HCT116 (cell line): ENCODE measurements at regions not wholly inside any gene's neighbourhood (a gene's known extent, or its start where the extent isn't known, plus 50 kb on each side); places are given as distances from the start of the nearest gene placed in this dataset.

Source experiments
- ATAC-seq: fragments of 200-7000 bp; cut with Tn5 transposase; 2 replicates; pipeline ENCODE4 v1.9.1; 2020; ENCODE audit warnings: mild to moderate bottlenecking, moderate library complexity
- BruUV-seq: library from RNA; stranded (reverse); fragments of 400-500 nt; replicated peaks from 2 replicates; lab custom pipeline; 2021; lab: Mats Ljungman, UMichigan
- CTCF ChIA-PET: fragments of 300-600 bp; sonication (Branson Sonifier 250); formaldehyde crosslinking; loops from one replicate; lab custom pipeline; 2021; ENCODE audit warnings: antibody characterized with exemption; lab: Charles Lee
- POLR2A ChIA-PET: fragments of 300-600, 350-600 bp; sonication (Branson Sonifier 250); formaldehyde crosslinking; loops from one replicate; lab custom pipeline; 2021; ENCODE audit warnings: antibody characterized with exemption; lab: Charles Lee
- RAD21 ChIA-PET, 2 experiments: fragments of 300-600 bp; sonication (Branson Sonifier 250); formaldehyde crosslinking; loops; one replicate each; lab custom pipeline; 2023; ENCODE audit warnings: low total read pairs in 2 of 2; ENCODE audit not compliant: uncharacterized antibody in 2 of 2, unreplicated experiment in 2 of 2, low non-redundant PET in 1 of 2; lab: Charles Lee
- DNase-seq: peaks from one replicate; pipeline ENCODE4 v3.0.0-alpha.2; 2010; ENCODE audit warnings: low read depth, low spot score
- H2AFZ ChIP-seq: fragments of 200-600 bp; shearing (Covaris generic), sonication (generic); 2 replicates; pipeline ENCODE4 v1.6.1; 2017; ENCODE audit warnings: low read depth, mixed run types, mixed read lengths, antibody characterized with exemption, low read length; ENCODE audit not compliant: poor library complexity, severe bottlenecking
- H3K27ac ChIP-seq: 2 replicates; pipeline ENCODE4 v1.5.1; 2012; ENCODE audit warnings: low read depth, low read length
- H3K27me3 ChIP-seq: fragments of 200-600 bp; sonication (generic); 2 replicates; pipeline ENCODE4 v1.6.1; 2016; ENCODE audit warnings: mixed run types, low read length, mixed read lengths; ENCODE audit not compliant: insufficient read depth
- H3K36me3 ChIP-seq, 2 experiments: fragments of 200-500 bp in 1 of 2; fragments of 200-600 bp in 1 of 2; sonication (Bioruptor generic) in 1 of 2; sonication (generic) in 1 of 2; 2 replicates each; pipeline versions ENCODE4 v1.5.1 to v1.6.1; 2014 to 2016; ENCODE audit warnings: low read length in 2 of 2, inconsistent platforms in 1 of 2, mixed read lengths in 1 of 2, mixed run types in 1 of 2; ENCODE audit not compliant: insufficient read depth in 2 of 2, control insufficient read depth in 1 of 2
- H3K4me1 ChIP-seq, 2 experiments: fragments of 200-600 bp in 1 of 2; sonication (generic) in 1 of 2; 2 replicates each; pipeline versions ENCODE4 v1.5.1 to v1.6.1; 2012 to 2017; ENCODE audit warnings: low read length in 2 of 2, inconsistent platforms in 1 of 2, mild to moderate bottlenecking in 1 of 2, mixed read lengths in 1 of 2, mixed run types in 1 of 2, moderate library complexity in 1 of 2; ENCODE audit not compliant: insufficient read depth in 2 of 2, control insufficient read depth in 1 of 2
- H3K4me2 ChIP-seq: fragments of 200-600 bp; sonication (generic); 2 replicates; pipeline ENCODE4 v1.6.1; 2017; ENCODE audit warnings: mixed run types, low read length, mixed read lengths
- H3K4me3 ChIP-seq, 2 experiments: fragments of 200-600 bp in 1 of 2; sonication (generic) in 1 of 2; replicated peaks in 1 of 2; 2 replicates each; pipeline ENCODE4 v1.5.1; 2011 to 2016; ENCODE audit warnings: low read length in 2 of 2, control low read depth in 1 of 2, low read depth in 1 of 2, mild to moderate bottlenecking in 1 of 2, mixed read lengths in 1 of 2, mixed run types in 1 of 2
- H3K79me2 ChIP-seq: fragments of 200-600 bp; sonication (generic); 2 replicates; pipeline ENCODE4 v1.6.1; 2017; ENCODE audit warnings: mild to moderate bottlenecking, mixed run types, low read length, moderate library complexity, mixed read lengths; ENCODE audit not compliant: insufficient read depth
- H3K9ac ChIP-seq: fragments of 200-600 bp; sonication (generic); 2 replicates; pipeline ENCODE4 v1.6.1; 2016; ENCODE audit warnings: low read length, mixed read lengths
- H3K9me2 ChIP-seq: fragments of 200-600 bp; sonication (generic), shearing (Covaris generic); 2 replicates; pipeline ENCODE4 v1.6.1; 2017; ENCODE audit warnings: mixed run types, mild to moderate bottlenecking, moderate library complexity; ENCODE audit not compliant: insufficient read depth
- H3K9me3 ChIP-seq, 2 experiments: fragments of 200-500 bp in 1 of 2; fragments of 200-600 bp in 1 of 2; sonication (Bioruptor generic) in 1 of 2; sonication (generic) in 1 of 2; 2 replicates each; pipeline ENCODE4 v1.6.1; 2014 to 2017; ENCODE audit warnings: low read length in 2 of 2, mixed read lengths in 2 of 2, inconsistent platforms in 1 of 2, low read depth in 1 of 2, mild to moderate bottlenecking in 1 of 2, mixed run types in 1 of 2, moderate library complexity in 1 of 2; ENCODE audit not compliant: control insufficient read depth in 1 of 2, insufficient read depth in 1 of 2
- H4K20me1 ChIP-seq: fragments of 200-600 bp; sonication (generic), shearing (Covaris generic); 2 replicates; pipeline ENCODE4 v1.6.1; 2017; ENCODE audit warnings: mixed run types, mild to moderate bottlenecking, moderate library complexity; ENCODE audit not compliant: insufficient read depth
- CTCF ChIP-seq, 3 experiments: fragments of 200-600 bp in 1 of 3; sonication (generic) in 1 of 3; IDR thresholded peaks in 2 of 3; conservative IDR thresholded peaks in 1 of 3; 2 replicates each; pipeline ENCODE4 v1.5.1; 2012 to 2017; ENCODE audit warnings: low read depth in 2 of 3, low read length in 2 of 3, antibody characterized with exemption in 1 of 3, borderline replicate concordance in 1 of 3, control low read depth in 1 of 3, mild to moderate bottlenecking in 1 of 3, mixed read lengths in 1 of 3, mixed run types in 1 of 3, moderate library complexity in 1 of 3; ENCODE audit not compliant: insufficient read depth in 1 of 3
- EGR1 ChIP-seq: IDR thresholded peaks from 2 replicates; pipeline ENCODE4 v1.6.1; 2012; ENCODE audit warnings: low read depth
- JUND ChIP-seq: IDR thresholded peaks from 2 replicates; pipeline ENCODE4 v1.6.1; 2012
- MAX ChIP-seq: IDR thresholded peaks from 2 replicates; pipeline ENCODE4 v1.6.1; 2012
- RAD21 ChIP-seq: IDR thresholded peaks from 2 replicates; pipeline ENCODE4 v1.6.1; 2012; ENCODE audit warnings: low read depth, mild to moderate bottlenecking
- SIN3A ChIP-seq: IDR thresholded peaks from 2 replicates; pipeline ENCODE4 v1.6.1; 2012; ENCODE audit warnings: low read depth
- TCF7L2 ChIP-seq: IDR thresholded peaks from 2 replicates; pipeline ENCODE4 v1.7.0; 2011; ENCODE audit warnings: borderline replicate concordance, inconsistent platforms; ENCODE audit not compliant: insufficient read depth, insufficient read length; ENCODE audit errors: extremely low read depth
- YY1 ChIP-seq: IDR thresholded peaks from 2 replicates; pipeline ENCODE4 v1.6.1; 2011; ENCODE audit warnings: low read length, low read depth, moderate library complexity, mild to moderate bottlenecking; ENCODE audit not compliant: insufficient replicate concordance; ENCODE audit errors: extremely low read depth
- ZBTB33 ChIP-seq: IDR thresholded peaks from 2 replicates; pipeline ENCODE4 v1.6.1; 2011; ENCODE audit warnings: mild to moderate bottlenecking, low read length, moderate library complexity; ENCODE audit not compliant: insufficient replicate concordance; ENCODE audit errors: extremely low read depth
- ZFX ChIP-seq: fragments of 450-650 bp; IDR thresholded peaks from 2 replicates; pipeline ENCODE4 v1.6.1; 2017
- intact Hi-C: fragments of 100-400 bp; cut with micrococcal nuclease; formaldehyde crosslinking; loops from 2 replicates; pipeline ENCODE4 v1.10.0; 2022
- TF ChIP-seq, protein P1 (sequence below): IDR thresholded peaks from 2 replicates; pipeline ENCODE4 v1.6.1; 2012

- intact Hi-C loops = no loop called here
- ChIA-PET CTCF (no interaction called here), POLR2A (no interaction called here), RAD21 (no interaction called here)
- ATAC-seq (no peak), DNase-seq (no peak)
- Histone ChIP-seq H3K27me3 (peaks cover 3% of the 10 kb centered on the region; the same call in 1 of the 2 replicates), H3K4me2 (no peak overlapping the region), H3K9me2 (no peaks in the 10 kb centered on the region), H3K9me3 (no peaks in the 10 kb centered on the region), H3K79me2 (no peaks in the 10 kb centered on the region), H3K4me1 (no peaks in the 10 kb centered on the region), H3K36me3 (no peaks in the 10 kb centered on the region), H3K27ac (no peak overlapping the region), H3K4me3 (no peak overlapping the region), H2AFZ (no peak overlapping the region), H4K20me1 (no peaks in the 10 kb centered on the region), H3K9ac (no peak overlapping the region)
- BruUV-seq = no TSS peak
- TF ChIP-seq ZFX (no peak), MAX (no peak), TCF7L2 (no peak), SIN3A (no peak), CTCF (IDR thresholded peaks at IDR 0.05 in 2 of 3, conservative IDR thresholded peaks at IDR 0.05 in 1 of 3; ENCODE audit: borderline replicate concordance in 1 of 3, insufficient read depth in 1 of 3, low read depth in 2 of 3, low read length in 2 of 3) (no peak), EGR1 (no peak)
Measured at GRCh38 chrX:22575161-22575845, 302.6 kb downstream of the CBLL2 start.

DNA sequence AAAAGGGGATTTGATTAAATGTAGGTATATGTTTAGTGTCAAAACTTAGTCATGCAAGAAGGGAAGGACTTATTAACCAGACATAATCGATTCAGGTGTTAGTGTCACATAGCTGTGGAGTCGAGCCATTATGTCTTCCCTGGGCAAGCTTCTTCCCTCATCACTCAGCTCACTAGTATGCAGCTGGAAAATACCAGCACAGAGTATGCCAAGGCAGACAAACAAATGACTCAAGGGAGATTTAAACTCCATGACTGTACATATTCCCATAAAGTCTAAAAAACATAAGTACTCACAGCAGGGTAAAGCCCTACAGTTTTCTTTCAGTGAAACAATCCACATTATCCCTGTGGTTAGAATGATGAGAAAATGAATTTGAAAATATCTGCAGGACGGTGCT, 304.5 kb downstream of the CBLL2 start:
- Histone ChIP-seq H3K4me3 (no peak overlapping the region), H3K4me2 (no peak overlapping the region), H3K9me2 (no peaks in the 10 kb centered on the region), H3K9ac (no peak overlapping the region), H3K79me2 (no peaks in the 10 kb centered on the region), H4K20me1 (no peaks in the 10 kb centered on the region), H3K27ac (no peak overlapping the region), H3K4me1 (no peaks in the 10 kb centered on the region), H2AFZ (no peak overlapping the region), H3K27me3 (peaks cover 3% of the 10 kb centered on the region; the same call in 1 of the 2 replicates), H3K36me3 (no peaks in the 10 kb centered on the region), H3K9me3 (no peaks in the 10 kb centered on the region)
- ChIA-PET CTCF (no interaction called here), POLR2A (no interaction called here), RAD21 (no interaction called here)
- no TSS peak for BruUV-seq
- DNase-seq (no peak), ATAC-seq (no peak)
- intact Hi-C loops = no loop called here
- no peak for TF ChIP-seq ZBTB33
- TF ChIP-seq TCF7L2 = no peak
- TF ChIP-seq, protein P1, sequence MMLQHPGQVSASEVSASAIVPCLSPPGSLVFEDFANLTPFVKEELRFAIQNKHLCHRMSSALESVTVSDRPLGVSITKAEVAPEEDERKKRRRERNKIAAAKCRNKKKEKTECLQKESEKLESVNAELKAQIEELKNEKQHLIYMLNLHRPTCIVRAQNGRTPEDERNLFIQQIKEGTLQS = no peak
- TF ChIP-seq CTCF (IDR thresholded peaks at IDR 0.05 in 2 of 3, conservative IDR thresholded peaks at IDR 0.05 in 1 of 3; ENCODE audit: borderline replicate concordance in 1 of 3, insufficient read depth in 1 of 3, low read depth in 2 of 3, low read length in 2 of 3) = no peak
- no peak for TF ChIP-seq JUND
- TF ChIP-seq YY1 = no peak
- no peak for TF ChIP-seq ZFX
- no peak for TF ChIP-seq SIN3A
- TF ChIP-seq RAD21 = no peak
